Activated T-cell treated with anti-CD3 and anti-CD28 coated beads, Interleukin-2, amount 50 U/mL, for 48 hours (primary cell): ENCODE measurements at regions not wholly inside any gene's neighbourhood (a gene's known extent, or its start where the extent isn't known, plus 50 kb on each side); places are given as distances from the start of the nearest gene placed in this dataset.
"Not testable (repeated sequence)": the region's sequence is repeated elsewhere in the genome, so short reads cannot be mapped to it uniquely, and the experiment has no call there.

ENCODE experiments used
- DNase-seq, 2 experiments: peaks; one replicate each; pipeline ENCODE4 v3.0.0-alpha.2; 2020

- no peak for DNase-seq
Measured at GRCh38 chr7:79774150-79774549, 320.7 kb upstream of the MAGI2 start.

- DNase-seq = no peak
Measured at GRCh38 chr7:79770970-79771369, 317.5 kb upstream of the MAGI2 start.

GRCh38 chr7:79770063-79770462, 316.6 kb upstream of the MAGI2 start:
- DNase-seq = no peak

GRCh38 chr7:79767876-79768560, 314.6 kb upstream of the MAGI2 start:
- not testable (repeated sequence) for DNase-seq

- DNase-seq = not testable (repeated sequence)
Measured at GRCh38 chr7:79767192-79767591, 313.7 kb upstream of the MAGI2 start.

- DNase-seq = no peak
Measured at GRCh38 chr7:79761876-79762429, 308.5 kb upstream of the MAGI2 start.

GRCh38 chr7:79750941-79751340, 297.5 kb upstream of the MAGI2 start:
- DNase-seq = not testable (repeated sequence)

GRCh38 chr7:79749856-79750255, 296.4 kb upstream of the MAGI2 start:
- DNase-seq = no peak

GRCh38 chr7:79741684-79742083, 288.2 kb upstream of the MAGI2 start:
- DNase-seq = no peak

- DNase-seq = no peak
Measured at GRCh38 chr7:79740076-79740475, 286.6 kb upstream of the MAGI2 start.

GRCh38 chr7:79739036-79739709, 285.7 kb upstream of the MAGI2 start:
- DNase-seq = not testable (repeated sequence)

- DNase-seq = no peak
Measured at GRCh38 chr7:79736418-79736817, 283.0 kb upstream of the MAGI2 start.

GRCh38 chr7:79735012-79735411, 281.5 kb upstream of the MAGI2 start:
- DNase-seq = no peak

GRCh38 chr7:79734181-79734580, 280.7 kb upstream of the MAGI2 start:
- DNase-seq = no peak

GRCh38 chr7:79732535-79732934, 279.1 kb upstream of the MAGI2 start:
- no peak for DNase-seq

- no peak for DNase-seq
Measured at GRCh38 chr7:79730971-79731370, 277.5 kb upstream of the MAGI2 start.

- no peak for DNase-seq
Measured at GRCh38 chr7:79723833-79724618, 270.6 kb upstream of the MAGI2 start.

GRCh38 chr7:79722217-79722616, 268.8 kb upstream of the MAGI2 start:
- no peak for DNase-seq

GRCh38 chr7:79719216-79719615, 265.7 kb upstream of the MAGI2 start:
- no peak for DNase-seq

- no peak for DNase-seq
Measured at GRCh38 chr7:79716329-79716728, 262.9 kb upstream of the MAGI2 start.

- DNase-seq = no peak
Measured at GRCh38 chr7:79714081-79714480, 260.6 kb upstream of the MAGI2 start.

GRCh38 chr7:79713276-79713675, 259.8 kb upstream of the MAGI2 start:
- no peak for DNase-seq

GRCh38 chr7:79711660-79712059, 258.2 kb upstream of the MAGI2 start:
- DNase-seq = no peak
